ENCODE measurements at regions not wholly inside any gene's neighbourhood (a gene's known extent, or its start where the extent isn't known, plus 50 kb on each side); places are given as distances from the start of the nearest gene placed in this dataset.

- Histone ChIP-seq H3K36me3 (ENCODE audit: control insufficient read depth in 5 of 5, insufficient read depth in 5 of 5, low read length in 5 of 5) (no peaks in the 10 kb centered on the region), H3K4me1 (ENCODE audit: control insufficient read depth in 5 of 5, insufficient read depth in 5 of 5, low read length in 5 of 5) (peaks cover 0 to 8% (median 0%) of the 10 kb centered on the region in 5 donors), H3K9ac (ENCODE audit: low read length in 5 of 5) (no peak overlapping the region), H3K27ac (ENCODE audit: low read depth, low read length) (no peak overlapping the region), H3K27me3 (ENCODE audit: control insufficient read depth in 5 of 5, insufficient read depth in 4 of 5, low read length in 5 of 5) (no peaks in the 10 kb centered on the region), H3K4me3 (ENCODE audit: low read depth in 1 of 5, low read length in 5 of 5) (no peak overlapping the region), H3K9me3 (ENCODE audit: control insufficient read depth in 5 of 5, low read length in 5 of 5) (no peaks in the 10 kb centered on the region)
These were observed 50.9 kb upstream of the UBASH3B start for GRCh38 chr11:122604621-122605020.

DNA sequence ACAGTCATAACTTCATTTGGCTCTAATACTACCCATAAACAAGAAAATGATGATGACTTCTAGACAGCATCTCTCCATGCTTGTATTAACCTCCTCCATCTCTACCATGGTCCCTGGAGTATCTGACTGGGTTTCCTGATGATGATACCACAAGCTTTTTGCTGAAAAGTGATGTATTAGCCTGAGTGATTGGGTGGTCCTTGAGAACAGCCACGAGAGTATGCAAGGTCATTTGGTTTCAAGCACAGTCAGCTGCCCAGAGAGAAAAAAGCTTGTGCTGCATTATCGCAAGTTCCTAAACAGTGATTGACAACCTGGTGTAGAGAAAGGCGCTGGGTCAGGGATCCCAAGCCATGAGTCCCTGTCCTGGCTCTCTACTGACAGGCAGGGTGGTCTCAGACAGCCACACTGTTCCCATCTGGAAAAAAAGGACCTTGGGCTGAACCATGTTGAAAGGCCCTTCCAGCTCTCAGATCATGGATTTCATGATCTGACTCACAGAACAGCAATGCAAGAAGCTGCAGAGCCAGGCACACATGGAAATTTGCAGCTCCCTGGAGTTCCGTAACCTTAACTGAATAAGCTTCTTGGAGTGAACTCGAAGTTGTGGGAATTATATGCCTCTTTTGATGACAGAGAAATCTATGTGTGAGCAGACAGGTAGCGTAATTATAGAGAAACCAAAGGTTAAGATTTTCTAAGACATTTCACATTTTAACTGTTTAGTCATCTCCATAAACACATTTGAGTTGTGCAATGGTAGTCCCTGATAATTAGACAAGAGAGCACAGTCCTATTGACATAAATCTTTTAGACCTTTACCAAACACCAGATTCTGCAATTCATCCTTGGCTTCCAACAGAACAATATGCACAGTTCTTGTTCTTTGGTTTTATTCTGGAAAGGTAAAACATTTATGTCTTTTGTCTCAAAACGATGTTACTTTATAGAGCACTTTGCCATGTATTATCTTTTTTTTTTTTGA is 54.1 kb upstream of the UBASH3B start:
- H3K36me3 ChIP-seq (ENCODE audit: control insufficient read depth in 5 of 5, insufficient read depth in 5 of 5, low read length in 5 of 5), result no peaks in the 10 kb centered on the region
- H3K27ac ChIP-seq (ENCODE audit: low read depth, low read length), result no peak overlapping the region
- H3K4me3 ChIP-seq (ENCODE audit: low read depth in 1 of 5, low read length in 5 of 5), result no peak overlapping the region
- H3K9me3 ChIP-seq (ENCODE audit: control insufficient read depth in 5 of 5, low read length in 5 of 5), result no peaks in the 10 kb centered on the region
- peaks cover 0 to 8% (median 0%) of the 10 kb centered on the region in 5 donors for H3K4me1 ChIP-seq (ENCODE audit: control insufficient read depth in 5 of 5, insufficient read depth in 5 of 5, low read length in 5 of 5)
- no peaks in the 10 kb centered on the region for H3K27me3 ChIP-seq (ENCODE audit: control insufficient read depth in 5 of 5, insufficient read depth in 4 of 5, low read length in 5 of 5)
- H3K9ac ChIP-seq (ENCODE audit: low read length in 5 of 5), result no peak overlapping the region

DNA sequence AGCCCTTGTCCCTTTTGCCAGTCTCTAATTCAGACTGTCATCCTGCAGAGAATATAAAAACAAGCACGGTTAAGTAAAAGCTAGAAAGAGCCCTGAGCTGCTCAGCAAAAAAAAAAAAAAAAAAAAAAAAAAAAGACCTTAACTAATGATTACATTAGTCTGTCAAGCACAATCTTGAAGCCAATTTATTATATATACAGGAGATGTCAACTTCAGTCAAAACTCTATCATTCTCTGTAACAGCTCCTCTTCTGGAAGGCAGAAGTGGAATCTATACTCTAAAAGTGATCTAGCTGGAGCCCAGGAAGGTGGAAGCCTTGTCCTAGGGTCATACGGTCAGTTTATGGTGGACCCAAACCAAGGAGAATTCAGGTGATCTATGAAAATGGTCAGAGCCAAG is 55.2 kb upstream of the UBASH3B start:
- H3K27me3 ChIP-seq (ENCODE audit: control insufficient read depth in 5 of 5, insufficient read depth in 4 of 5, low read length in 5 of 5), result no peaks in the 10 kb centered on the region
- no peak overlapping the region for H3K27ac ChIP-seq (ENCODE audit: low read depth, low read length)
- H3K36me3 ChIP-seq (ENCODE audit: control insufficient read depth in 5 of 5, insufficient read depth in 5 of 5, low read length in 5 of 5), result no peaks in the 10 kb centered on the region
- peaks cover 0 to 8% (median 0%) of the 10 kb centered on the region in 5 donors for H3K4me1 ChIP-seq (ENCODE audit: control insufficient read depth in 5 of 5, insufficient read depth in 5 of 5, low read length in 5 of 5)
- no peak overlapping the region for H3K9ac ChIP-seq (ENCODE audit: low read length in 5 of 5)
- H3K9me3 ChIP-seq (ENCODE audit: control insufficient read depth in 5 of 5, low read length in 5 of 5), result no peaks in the 10 kb centered on the region
- no peak overlapping the region for H3K4me3 ChIP-seq (ENCODE audit: low read depth in 1 of 5, low read length in 5 of 5)

DNA sequence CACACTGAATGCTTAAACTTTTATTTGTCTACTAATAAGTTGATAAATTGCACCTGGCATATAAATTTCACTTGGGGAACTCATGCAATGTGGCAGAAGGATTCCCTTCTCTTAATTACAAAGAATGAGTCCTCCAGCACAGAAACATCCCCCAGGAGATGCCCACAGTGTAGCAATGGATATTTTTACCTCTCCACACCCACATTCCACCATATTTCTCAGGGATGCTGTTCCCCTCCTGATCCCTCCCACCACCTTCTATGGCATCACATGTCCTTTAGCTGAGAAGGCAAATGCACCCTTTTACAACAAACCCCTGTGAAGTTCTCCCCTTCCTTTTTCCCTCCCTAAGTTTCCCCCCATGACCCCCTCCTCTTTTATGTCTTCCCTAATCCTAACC is 56.1 kb upstream of the UBASH3B start:
- H3K4me1 ChIP-seq (ENCODE audit: control insufficient read depth in 5 of 5, insufficient read depth in 5 of 5, low read length in 5 of 5), result peaks cover 0 to 8% (median 0%) of the 10 kb centered on the region in 5 donors
- no peaks in the 10 kb centered on the region for H3K27me3 ChIP-seq (ENCODE audit: control insufficient read depth in 5 of 5, insufficient read depth in 4 of 5, low read length in 5 of 5)
- no peaks in the 10 kb centered on the region for H3K9me3 ChIP-seq (ENCODE audit: control insufficient read depth in 5 of 5, low read length in 5 of 5)
- H3K27ac ChIP-seq (ENCODE audit: low read depth, low read length), result no peak overlapping the region
- H3K36me3 ChIP-seq (ENCODE audit: control insufficient read depth in 5 of 5, insufficient read depth in 5 of 5, low read length in 5 of 5), result no peaks in the 10 kb centered on the region
- H3K9ac ChIP-seq (ENCODE audit: low read length in 5 of 5), result no peak overlapping the region
- H3K4me3 ChIP-seq (ENCODE audit: low read depth in 1 of 5, low read length in 5 of 5), result no peak overlapping the region

GRCh38 chr11:122598971-122599370 is 56.6 kb upstream of the UBASH3B start:
- H3K9ac ChIP-seq (ENCODE audit: low read length in 5 of 5), result no peak overlapping the region
- no peak overlapping the region for H3K27ac ChIP-seq (ENCODE audit: low read depth, low read length)
- peaks cover 0 to 8% (median 0%) of the 10 kb centered on the region in 5 donors for H3K4me1 ChIP-seq (ENCODE audit: control insufficient read depth in 5 of 5, insufficient read depth in 5 of 5, low read length in 5 of 5)
- no peaks in the 10 kb centered on the region for H3K9me3 ChIP-seq (ENCODE audit: control insufficient read depth in 5 of 5, low read length in 5 of 5)
- no peaks in the 10 kb centered on the region for H3K36me3 ChIP-seq (ENCODE audit: control insufficient read depth in 5 of 5, insufficient read depth in 5 of 5, low read length in 5 of 5)
- no peaks in the 10 kb centered on the region for H3K27me3 ChIP-seq (ENCODE audit: control insufficient read depth in 5 of 5, insufficient read depth in 4 of 5, low read length in 5 of 5)
- no peak overlapping the region for H3K4me3 ChIP-seq (ENCODE audit: low read depth in 1 of 5, low read length in 5 of 5)

- no peak overlapping the region for H3K27ac ChIP-seq (ENCODE audit: low read depth, low read length)
- no peaks in the 10 kb centered on the region for H3K36me3 ChIP-seq (ENCODE audit: control insufficient read depth in 5 of 5, insufficient read depth in 5 of 5, low read length in 5 of 5)
These were observed 58.0 kb upstream of the UBASH3B start for GRCh38 chr11:122597511-122597910.

DNA sequence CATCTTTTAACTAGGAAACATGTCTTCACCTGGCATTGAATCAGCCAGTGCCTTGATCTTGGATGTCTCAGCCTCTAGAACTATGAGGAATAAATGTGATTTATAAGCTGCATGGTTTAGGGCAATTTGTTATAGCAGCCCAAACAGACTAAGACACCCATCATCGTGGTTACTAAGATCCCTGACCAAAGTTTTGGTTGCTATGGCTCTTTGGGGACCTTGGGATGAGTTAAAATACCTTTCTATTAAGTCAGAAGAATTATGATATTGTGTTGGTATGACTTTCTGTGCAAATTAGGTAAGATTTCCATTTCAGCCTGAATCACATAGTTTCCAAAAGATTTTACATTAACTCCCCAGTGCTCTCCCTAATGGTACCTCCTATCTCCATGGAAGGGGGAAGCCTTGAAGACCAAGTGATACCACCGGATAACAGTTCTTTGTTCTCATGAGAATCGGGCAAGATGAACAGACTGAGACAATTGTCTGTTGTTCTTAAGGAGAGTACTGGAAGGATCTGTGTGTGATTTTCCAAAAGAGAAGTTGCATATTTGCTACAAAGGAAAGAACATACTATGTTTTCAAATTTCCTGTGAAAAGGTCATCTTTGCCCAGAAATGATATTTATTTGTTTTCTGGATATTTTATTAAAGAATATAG is 60.4 kb upstream of the UBASH3B start:
- Histone ChIP-seq H3K4me3 (ENCODE audit: low read depth in 1 of 5, low read length in 5 of 5) (no peak overlapping the region), H3K9ac (ENCODE audit: low read length in 5 of 5) (no peak overlapping the region), H3K36me3 (ENCODE audit: control insufficient read depth in 5 of 5, insufficient read depth in 5 of 5, low read length in 5 of 5) (no peaks in the 10 kb centered on the region), H3K27ac (ENCODE audit: low read depth, low read length) (no peak overlapping the region), H3K9me3 (ENCODE audit: control insufficient read depth in 5 of 5, low read length in 5 of 5) (no peaks in the 10 kb centered on the region), H3K27me3 (ENCODE audit: control insufficient read depth in 5 of 5, insufficient read depth in 4 of 5, low read length in 5 of 5) (peaks cover 0 to 3% (median 0%) of the 10 kb centered on the region in 5 donors), H3K4me1 (ENCODE audit: control insufficient read depth in 5 of 5, insufficient read depth in 5 of 5, low read length in 5 of 5) (peaks cover 0 to 4% (median 0%) of the 10 kb centered on the region in 5 donors)

More at GRCh38 chr11:122597511-122597910, 58.0 kb upstream of the UBASH3B start:
- H3K27me3 ChIP-seq (ENCODE audit: control insufficient read depth in 5 of 5, insufficient read depth in 4 of 5, low read length in 5 of 5), result peaks cover 0 to 2% (median 0%) of the 10 kb centered on the region in 5 donors
- H3K4me1 ChIP-seq (ENCODE audit: control insufficient read depth in 5 of 5, insufficient read depth in 5 of 5, low read length in 5 of 5), result peaks cover 0 to 12% (median 0%) of the 10 kb centered on the region in 5 donors
- no peaks in the 10 kb centered on the region for H3K9me3 ChIP-seq (ENCODE audit: control insufficient read depth in 5 of 5, low read length in 5 of 5)
- no peak overlapping the region for H3K4me3 ChIP-seq (ENCODE audit: low read depth in 1 of 5, low read length in 5 of 5)
- H3K9ac ChIP-seq (ENCODE audit: low read length in 5 of 5), result no peak overlapping the region

DNA sequence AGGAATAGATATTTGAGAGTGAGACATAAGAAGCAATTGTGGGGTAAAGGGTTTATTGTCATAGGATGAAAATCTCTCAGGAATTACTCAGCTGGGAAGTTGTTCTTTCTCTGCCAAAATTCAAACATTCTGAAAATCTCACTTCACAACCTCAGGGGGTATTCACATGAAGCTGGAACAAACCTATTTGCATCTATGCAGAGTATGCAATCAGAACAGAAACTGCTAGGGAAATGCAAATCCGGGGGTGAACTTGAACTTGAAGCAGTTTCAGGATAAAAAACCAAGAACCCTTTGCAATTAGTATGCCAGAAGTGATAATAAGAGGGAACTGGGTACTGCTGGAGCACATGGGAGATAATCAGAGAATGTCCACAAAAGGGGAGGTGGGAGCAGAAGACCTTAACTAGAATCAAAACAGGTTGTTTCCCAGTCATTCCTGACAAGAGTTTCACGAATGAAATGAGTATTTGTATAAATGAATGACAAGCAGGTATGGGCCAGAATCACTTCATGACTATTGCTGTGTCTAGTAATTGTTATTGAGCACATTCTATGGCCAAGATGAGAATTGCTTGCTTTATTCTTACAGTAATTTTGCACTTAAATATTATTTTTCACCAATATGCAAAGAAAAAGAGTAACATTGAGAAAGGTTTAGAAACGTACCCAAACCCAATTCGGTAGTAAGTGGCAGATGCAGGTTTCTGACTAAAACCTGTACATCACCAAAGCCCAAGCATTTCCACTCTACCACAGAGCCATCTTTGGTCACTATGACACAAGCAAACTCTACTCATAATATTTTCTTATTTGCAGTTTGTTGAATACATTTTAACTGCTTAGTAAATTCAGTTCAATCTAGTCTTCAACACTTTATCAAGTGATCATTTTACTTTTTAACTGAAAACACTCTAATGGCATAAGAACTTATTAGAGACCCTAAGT is 61.8 kb upstream of the UBASH3B start:
- Histone ChIP-seq H3K4me3 (ENCODE audit: low read depth in 1 of 5, low read length in 5 of 5) (no peak overlapping the region), H3K4me1 (ENCODE audit: control insufficient read depth in 5 of 5, insufficient read depth in 5 of 5, low read length in 5 of 5) (peaks cover 0 to 4% (median 0%) of the 10 kb centered on the region in 5 donors), H3K36me3 (ENCODE audit: control insufficient read depth in 5 of 5, insufficient read depth in 5 of 5, low read length in 5 of 5) (no peaks in the 10 kb centered on the region), H3K9ac (ENCODE audit: low read length in 5 of 5) (no peak overlapping the region), H3K9me3 (ENCODE audit: control insufficient read depth in 5 of 5, low read length in 5 of 5) (no peaks in the 10 kb centered on the region), H3K27ac (ENCODE audit: low read depth, low read length) (no peak overlapping the region), H3K27me3 (ENCODE audit: control insufficient read depth in 5 of 5, insufficient read depth in 4 of 5, low read length in 5 of 5) (peaks cover 0 to 8% (median 0%) of the 10 kb centered on the region in 5 donors)

DNA sequence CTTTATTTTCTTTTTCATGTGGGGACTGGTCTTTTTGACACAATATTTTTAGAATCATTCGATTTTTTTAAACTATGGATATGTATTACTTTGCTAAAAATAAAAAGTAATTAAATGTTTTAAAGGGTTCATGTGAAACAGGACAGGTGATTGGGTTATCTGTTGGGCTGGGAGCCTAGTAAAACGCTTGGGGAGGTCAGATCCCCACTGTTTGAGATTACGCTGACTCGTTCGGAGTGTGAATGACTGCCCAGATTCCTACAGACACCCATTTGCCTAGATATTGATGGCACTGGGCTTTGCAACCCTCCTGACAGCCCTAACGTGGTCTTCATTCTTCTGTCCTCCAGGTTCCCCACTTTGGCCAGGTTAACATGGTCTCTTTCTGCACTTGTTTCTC is 62.9 kb upstream of the UBASH3B start:
- Histone ChIP-seq H3K4me1 (ENCODE audit: control insufficient read depth in 5 of 5, insufficient read depth in 5 of 5, low read length in 5 of 5) (peaks cover 0 to 4% (median 0%) of the 10 kb centered on the region in 5 donors), H3K36me3 (ENCODE audit: control insufficient read depth in 5 of 5, insufficient read depth in 5 of 5, low read length in 5 of 5) (no peaks in the 10 kb centered on the region), H3K27me3 (ENCODE audit: control insufficient read depth in 5 of 5, insufficient read depth in 4 of 5, low read length in 5 of 5) (peaks cover 0 to 8% (median 0%) of the 10 kb centered on the region in 5 donors), H3K9ac (ENCODE audit: low read length in 5 of 5) (no peak overlapping the region), H3K4me3 (ENCODE audit: low read depth in 1 of 5, low read length in 5 of 5) (no peak overlapping the region), H3K27ac (ENCODE audit: low read depth, low read length) (no peak overlapping the region), H3K9me3 (ENCODE audit: control insufficient read depth in 5 of 5, low read length in 5 of 5) (peaks cover 0 to 3% (median 0%) of the 10 kb centered on the region in 5 donors)
